ENCODE measurements at regions not wholly inside any gene's neighbourhood (a gene's known extent, or its start where the extent isn't known, plus 50 kb on each side); places are given as distances from the start of the nearest gene placed in this dataset.

DNA sequence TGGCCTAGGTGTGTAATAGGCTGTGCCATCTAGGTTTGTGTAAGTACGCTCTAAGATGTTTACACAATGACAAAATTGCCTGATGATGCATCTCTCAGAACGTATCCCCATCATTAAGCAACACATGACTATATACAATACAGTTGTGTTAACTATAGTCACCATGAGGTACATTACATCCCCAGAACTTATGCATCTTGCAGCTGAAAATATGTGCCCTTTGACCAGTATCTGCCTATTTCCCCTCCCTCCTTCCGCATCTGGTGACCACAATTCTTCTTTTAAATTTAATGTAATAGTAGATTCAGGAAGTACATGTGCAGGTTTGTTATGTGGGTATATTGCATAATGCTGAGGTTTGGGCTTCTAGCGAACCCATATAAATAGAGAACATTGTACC, 239.8 kb upstream of the IL1RAPL1 start:
- in situ Hi-C loops (cut with MboI; ENCODE audit: low sequenced_read_pairs, unreplicated experiment) = no loop called here
- TF ChIP-seq, protein P1, sequence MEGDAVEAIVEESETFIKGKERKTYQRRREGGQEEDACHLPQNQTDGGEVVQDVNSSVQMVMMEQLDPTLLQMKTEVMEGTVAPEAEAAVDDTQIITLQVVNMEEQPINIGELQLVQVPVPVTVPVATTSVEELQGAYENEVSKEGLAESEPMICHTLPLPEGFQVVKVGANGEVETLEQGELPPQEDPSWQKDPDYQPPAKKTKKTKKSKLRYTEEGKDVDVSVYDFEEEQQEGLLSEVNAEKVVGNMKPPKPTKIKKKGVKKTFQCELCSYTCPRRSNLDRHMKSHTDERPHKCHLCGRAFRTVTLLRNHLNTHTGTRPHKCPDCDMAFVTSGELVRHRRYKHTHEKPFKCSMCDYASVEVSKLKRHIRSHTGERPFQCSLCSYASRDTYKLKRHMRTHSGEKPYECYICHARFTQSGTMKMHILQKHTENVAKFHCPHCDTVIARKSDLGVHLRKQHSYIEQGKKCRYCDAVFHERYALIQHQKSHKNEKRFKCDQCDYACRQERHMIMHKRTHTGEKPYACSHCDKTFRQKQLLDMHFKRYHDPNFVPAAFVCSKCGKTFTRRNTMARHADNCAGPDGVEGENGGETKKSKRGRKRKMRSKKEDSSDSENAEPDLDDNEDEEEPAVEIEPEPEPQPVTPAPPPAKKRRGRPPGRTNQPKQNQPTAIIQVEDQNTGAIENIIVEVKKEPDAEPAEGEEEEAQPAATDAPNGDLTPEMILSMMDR (IDR thresholded peaks at IDR 0.05; ENCODE audit: borderline replicate concordance, control extremely low read depth, extremely low read depth, insufficient read depth, missing control alignments) = no peak
- no peak for DNase-seq (ENCODE audit: low spot score)

DNA sequence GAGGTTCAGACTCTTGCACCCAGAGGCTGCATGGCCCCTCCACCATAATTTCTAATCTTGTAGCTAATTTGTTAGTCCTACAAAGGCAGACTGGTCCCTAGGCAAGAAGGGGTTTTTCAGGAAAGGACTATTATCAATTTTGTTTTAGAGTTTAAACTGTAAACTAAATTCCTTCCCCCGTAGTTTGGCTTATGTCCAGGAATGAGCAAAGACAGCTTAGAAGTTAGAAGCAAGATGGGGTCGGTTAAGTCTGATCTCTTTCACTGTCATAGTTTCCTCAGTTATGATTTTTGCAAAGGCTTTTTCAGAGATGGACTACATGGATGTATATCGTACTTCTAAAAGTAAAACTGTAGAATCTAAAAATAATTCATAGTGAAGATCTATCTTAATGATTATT, 258.1 kb upstream of the IL1RAPL1 start:
- DNase-seq (ENCODE audit: low spot score) = no peak
- TF ChIP-seq, protein P1 (IDR thresholded peaks at IDR 0.05; ENCODE audit: borderline replicate concordance, control extremely low read depth, extremely low read depth, insufficient read depth, missing control alignments) = no peak
- in situ Hi-C loops (cut with MboI; ENCODE audit: low sequenced_read_pairs, unreplicated experiment) = no loop called here

DNA sequence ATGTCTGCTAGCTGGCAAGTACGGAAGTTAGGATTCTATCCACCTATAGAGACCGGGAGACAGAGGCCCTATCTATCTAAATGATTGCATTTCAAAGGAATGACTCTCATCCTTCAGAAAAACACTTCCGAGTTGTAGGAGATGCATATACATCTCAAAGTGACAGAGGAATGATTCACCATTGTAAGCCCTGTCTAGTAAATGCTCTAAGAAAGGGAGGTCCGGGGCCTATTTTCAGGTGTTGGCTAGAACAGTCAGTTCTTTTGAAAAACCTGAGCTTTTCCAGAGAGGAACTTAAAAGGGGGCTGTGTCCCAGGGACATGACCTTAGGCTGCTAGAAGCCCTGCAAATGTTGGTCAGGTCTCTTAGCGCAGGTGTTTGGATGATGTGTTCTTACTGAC, 262.9 kb upstream of the IL1RAPL1 start:
- TF ChIP-seq, protein P1 (IDR thresholded peaks at IDR 0.05; ENCODE audit: borderline replicate concordance, control extremely low read depth, extremely low read depth, insufficient read depth, missing control alignments) = no peak
- in situ Hi-C loops (cut with MboI; ENCODE audit: low sequenced_read_pairs, unreplicated experiment) = no loop called here
- no peak for DNase-seq (ENCODE audit: low spot score)

DNA sequence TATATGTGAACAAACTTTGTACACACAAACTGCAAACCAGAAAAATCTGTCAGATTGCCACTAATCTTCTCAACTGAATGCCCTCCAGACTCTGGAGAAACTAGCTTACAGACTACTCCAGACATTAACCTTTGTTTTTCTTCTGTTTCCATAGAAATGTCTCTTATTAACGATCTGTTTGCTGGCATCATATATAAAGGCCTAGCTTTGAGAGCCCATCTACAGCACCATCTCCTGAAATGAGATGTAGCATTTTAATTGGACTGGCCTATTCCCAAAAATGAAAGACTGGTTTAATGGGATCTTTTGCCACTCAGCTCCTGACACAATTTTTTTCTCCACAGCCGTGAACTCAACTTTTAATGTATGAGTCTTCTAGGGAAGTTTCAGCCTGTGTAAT, 266.0 kb upstream of the IL1RAPL1 start:
- TF ChIP-seq, protein P1 (IDR thresholded peaks at IDR 0.05; ENCODE audit: borderline replicate concordance, control extremely low read depth, extremely low read depth, insufficient read depth, missing control alignments) = no peak
- DNase-seq (ENCODE audit: low spot score) = no peak
- in situ Hi-C loops (cut with MboI; ENCODE audit: low sequenced_read_pairs, unreplicated experiment) = no loop called here

DNA sequence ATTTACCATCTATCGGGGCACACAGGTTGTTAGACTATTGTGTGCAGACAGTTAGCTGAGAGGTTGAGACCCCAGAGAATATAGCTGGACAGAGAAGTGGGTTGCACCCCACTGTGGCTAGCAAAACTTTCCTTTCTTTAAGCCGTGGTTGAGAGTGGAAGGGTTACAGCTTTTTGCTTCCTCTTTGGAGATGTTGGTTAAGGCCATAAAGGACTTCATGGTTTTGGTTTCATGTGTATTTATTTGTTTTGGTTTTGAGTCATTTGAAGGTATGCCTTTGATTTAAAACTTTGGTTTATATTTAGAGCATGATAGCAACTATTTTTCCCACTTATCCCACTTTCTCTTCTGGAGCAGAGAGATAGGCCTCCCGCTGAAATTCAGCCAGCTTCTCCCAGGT, 274.3 kb upstream of the IL1RAPL1 start:
- no peak for DNase-seq (ENCODE audit: low spot score)
- in situ Hi-C loops (cut with MboI; ENCODE audit: low sequenced_read_pairs, unreplicated experiment) = no loop called here
- TF ChIP-seq, protein P1 (IDR thresholded peaks at IDR 0.05; ENCODE audit: borderline replicate concordance, control extremely low read depth, extremely low read depth, insufficient read depth, missing control alignments) = no peak

DNA sequence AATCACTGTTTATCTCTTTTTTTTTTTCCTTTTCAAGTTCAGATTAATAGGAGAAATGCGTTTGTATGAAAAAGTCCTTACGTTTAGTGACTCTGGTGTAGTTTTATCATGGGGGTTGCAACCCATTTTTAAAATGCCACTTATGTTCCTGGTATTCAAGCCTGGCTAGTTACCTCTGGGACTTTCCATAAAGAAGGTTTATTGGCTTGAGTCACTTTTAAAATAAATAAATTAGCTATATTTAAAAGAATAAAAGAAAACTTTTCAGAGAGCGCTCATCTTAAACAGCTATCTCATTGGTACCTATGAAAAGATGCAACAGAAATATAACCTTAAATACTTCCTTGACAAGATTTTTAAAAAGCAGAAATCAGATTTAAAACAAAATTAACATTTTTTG, 275.0 kb upstream of the IL1RAPL1 start:
- in situ Hi-C loops (cut with MboI; ENCODE audit: low sequenced_read_pairs, unreplicated experiment) = no loop called here
- TF ChIP-seq, protein P1 (IDR thresholded peaks at IDR 0.05; ENCODE audit: borderline replicate concordance, control extremely low read depth, extremely low read depth, insufficient read depth, missing control alignments) = no peak
- DNase-seq (ENCODE audit: low spot score) = no peak

DNA sequence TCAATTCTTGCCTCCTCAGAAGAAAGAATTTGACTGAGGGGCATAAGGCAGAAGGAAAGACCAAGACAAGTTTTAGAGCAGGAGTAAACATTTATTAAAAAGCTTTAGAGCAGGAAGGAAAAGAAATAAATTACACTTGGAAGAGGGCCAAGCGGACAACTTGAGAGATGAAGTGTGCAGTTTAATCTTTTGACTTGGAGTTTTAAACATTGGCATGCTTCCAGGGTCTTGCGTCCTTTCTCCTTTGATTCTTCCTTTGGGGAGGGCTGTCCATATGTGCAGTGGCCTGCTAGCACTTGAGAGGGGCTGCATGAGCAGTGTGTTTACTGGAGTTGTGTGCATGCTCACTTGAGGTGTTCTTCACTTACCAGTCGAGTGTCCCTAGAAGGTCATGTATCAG, 275.8 kb upstream of the IL1RAPL1 start:
- TF ChIP-seq, protein P1 (IDR thresholded peaks at IDR 0.05; ENCODE audit: borderline replicate concordance, control extremely low read depth, extremely low read depth, insufficient read depth, missing control alignments) = no peak
- DNase-seq (ENCODE audit: low spot score) = no peak
- in situ Hi-C loops (cut with MboI; ENCODE audit: low sequenced_read_pairs, unreplicated experiment) = no loop called here
